ENCODE measurements at regions not wholly inside any gene's neighbourhood (a gene's known extent, or its start where the extent isn't known, plus 50 kb on each side); places are given as distances from the start of the nearest gene placed in this dataset.

DNA sequence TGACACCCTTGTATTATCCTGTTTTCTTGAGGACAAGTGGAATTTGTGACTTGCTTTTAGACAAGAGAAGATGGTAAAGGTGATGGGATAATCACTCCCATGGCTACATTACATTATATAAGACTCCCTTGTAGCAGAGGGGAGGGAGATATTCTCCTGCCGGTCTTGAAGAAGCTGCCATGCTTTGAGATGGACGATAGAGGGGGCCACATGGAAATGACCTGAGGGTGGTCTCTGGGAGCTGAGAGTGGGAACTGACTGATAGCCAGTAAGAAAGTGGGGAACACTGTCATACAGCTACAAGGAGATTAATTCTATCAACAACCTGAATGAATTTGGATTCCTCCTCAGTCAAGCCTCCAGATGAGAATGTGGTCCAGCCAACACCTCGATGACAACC, 540.1 kb downstream of the NTRK3 start:
- no peak for TF ChIP-seq POLR2A (IDR thresholded peaks at IDR 0.05; ENCODE audit: low read length)
- TF ChIP-seq GATA1 (IDR thresholded peaks at IDR 0.05; ENCODE audit: low read depth, low read length): no peak
